Sigmoid colon (tissue), 4 donors: ENCODE measurements at regions not wholly inside any gene's neighbourhood (a gene's known extent, or its start where the extent isn't known, plus 50 kb on each side); places are given as distances from the start of the nearest gene placed in this dataset.

ENCODE experiments used
- CTCF ChIP-seq, 4 experiments: fragments of 450-650 bp in 3 of 4; fragments of 200-600 bp in 1 of 4; IDR thresholded peaks; one replicate each; pipeline ENCODE4 v1.5.1; 2016 to 2019; ENCODE audit warnings: antibody characterized with exemption in 4 of 4, mild to moderate bottlenecking in 3 of 4, moderate library complexity in 2 of 4
- EP300 ChIP-seq, 4 donors: sonication (generic); formaldehyde crosslinking; IDR thresholded peaks; one replicate each; pipeline ENCODE4 v1.6.1; 2017; ENCODE audit warnings: antibody characterized with exemption in 4 of 4
- POLR2A ChIP-seq, 2 donors: fragments of 450-650 bp; IDR thresholded peaks; one replicate each; pipeline ENCODE4 v1.6.1; 2016; ENCODE audit warnings: antibody characterized with exemption in 2 of 2, mild to moderate bottlenecking in 2 of 2, moderate library complexity in 2 of 2
- POLR2AphosphoS5 ChIP-seq, 4 donors: sonication (generic); formaldehyde crosslinking; IDR thresholded peaks; one replicate each; pipeline ENCODE4 v1.6.1; 2017; ENCODE audit warnings: antibody characterized with exemption in 4 of 4

DNA sequence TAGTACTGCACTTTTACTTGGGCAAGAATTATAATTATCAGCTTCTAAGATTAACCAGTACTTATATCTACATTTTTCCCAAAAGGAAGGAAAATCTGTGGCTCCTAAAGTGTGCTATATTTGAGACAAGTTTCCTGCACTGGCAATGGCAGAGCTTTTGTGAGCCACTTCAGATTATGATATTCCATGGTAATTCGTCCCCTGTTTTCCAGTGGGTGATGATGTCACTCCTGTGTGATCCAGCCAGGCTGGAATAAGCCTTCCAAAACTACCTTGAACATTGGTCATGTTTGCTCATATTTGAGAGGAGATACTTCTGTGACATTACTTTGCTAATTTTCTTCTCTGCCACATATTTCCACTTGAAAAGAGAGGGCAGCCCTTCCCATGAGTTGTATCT is 302.1 kb downstream of the MDFIC start:
- no peak for TF ChIP-seq POLR2A (IDR thresholded peaks at IDR 0.05)
- TF ChIP-seq POLR2AphosphoS5 (IDR thresholded peaks at IDR 0.05): no peak
- TF ChIP-seq CTCF (IDR thresholded peaks at IDR 0.05): no peak
- no peak for TF ChIP-seq EP300 (IDR thresholded peaks at IDR 0.05)
